Activated T-helper 1 cell treated with Interleukin-2 at 50 U/mL for 16 hours (primary cell): ENCODE measurements at regions not wholly inside any gene's neighbourhood (a gene's known extent, or its start where the extent isn't known, plus 50 kb on each side); places are given as distances from the start of the nearest gene placed in this dataset.
"Not testable (repeated sequence)": the region's sequence is repeated elsewhere in the genome, so short reads cannot be mapped to it uniquely, and the experiment has no call there.

Experiments
- DNase-seq: peaks from one replicate; pipeline ENCODE4 v3.0.0-alpha.2; 2020; ENCODE audit warnings: low read depth

GRCh38 chr10:44172883-44173607 lies 211.9 kb downstream of the CXCL12 start:
- DNase-seq = no peak

DNA sequence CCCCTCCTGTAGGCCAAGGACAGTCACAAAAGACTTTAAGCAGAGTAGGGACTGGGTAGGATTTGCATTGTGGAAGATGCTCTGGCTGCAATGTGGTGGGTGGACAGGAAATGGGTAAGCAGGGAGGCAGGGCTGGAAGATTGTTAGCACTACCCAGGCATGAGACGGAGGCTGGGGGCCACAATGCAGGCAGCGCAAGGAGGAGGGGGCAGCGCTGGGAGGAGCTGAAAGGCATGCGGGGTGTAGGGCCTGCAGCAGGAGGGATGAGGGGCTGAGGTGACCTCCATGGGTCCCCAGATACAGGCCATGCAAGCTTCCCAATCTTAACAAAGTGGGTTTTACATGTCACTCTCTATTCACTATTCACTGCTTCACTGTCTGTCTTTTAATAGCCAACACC lies 213.1 kb downstream of the CXCL12 start:
- DNase-seq = no peak

DNA sequence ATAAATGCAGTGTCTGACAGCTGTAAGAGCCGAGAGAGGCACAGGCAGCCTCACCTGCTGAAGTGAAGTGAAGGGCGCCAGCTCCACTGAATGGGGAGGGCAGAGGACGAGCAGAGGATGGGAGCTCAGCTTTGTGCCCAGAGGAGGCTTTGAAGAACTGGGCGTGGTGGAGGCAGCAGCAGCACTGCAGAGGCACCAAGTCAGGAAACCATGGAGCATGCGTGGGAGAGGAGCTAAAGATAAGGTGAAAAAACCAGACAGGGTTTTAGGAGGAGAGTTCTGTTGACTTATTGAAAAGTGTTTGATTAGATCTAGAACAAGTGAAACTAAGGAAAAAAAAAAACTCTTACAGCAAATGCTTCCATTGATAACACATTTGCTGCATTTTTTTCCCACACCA lies 216.4 kb downstream of the CXCL12 start:
- no peak for DNase-seq

GRCh38 chr10:44167752-44168151 lies 217.1 kb downstream of the CXCL12 start:
- DNase-seq = no peak

DNA sequence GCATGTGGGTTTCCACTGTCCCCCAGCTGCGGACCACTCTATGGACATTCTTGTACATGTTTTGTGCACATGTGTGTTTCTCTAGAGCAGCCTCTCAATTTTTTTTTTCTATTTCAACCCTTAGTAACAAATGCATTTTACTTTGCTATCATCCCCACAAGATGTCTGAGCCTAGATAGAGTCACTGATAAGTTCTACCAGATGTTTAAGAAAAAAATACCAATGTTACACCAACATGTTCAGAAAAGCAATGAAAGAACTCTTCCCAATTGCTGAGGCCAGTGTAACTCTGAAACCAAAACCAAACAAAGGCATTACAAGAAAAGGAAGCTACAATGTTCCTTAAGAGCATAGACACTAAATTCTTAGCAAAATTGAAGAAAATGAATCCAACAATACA lies 218.5 kb downstream of the CXCL12 start:
- DNase-seq = no peak

DNA sequence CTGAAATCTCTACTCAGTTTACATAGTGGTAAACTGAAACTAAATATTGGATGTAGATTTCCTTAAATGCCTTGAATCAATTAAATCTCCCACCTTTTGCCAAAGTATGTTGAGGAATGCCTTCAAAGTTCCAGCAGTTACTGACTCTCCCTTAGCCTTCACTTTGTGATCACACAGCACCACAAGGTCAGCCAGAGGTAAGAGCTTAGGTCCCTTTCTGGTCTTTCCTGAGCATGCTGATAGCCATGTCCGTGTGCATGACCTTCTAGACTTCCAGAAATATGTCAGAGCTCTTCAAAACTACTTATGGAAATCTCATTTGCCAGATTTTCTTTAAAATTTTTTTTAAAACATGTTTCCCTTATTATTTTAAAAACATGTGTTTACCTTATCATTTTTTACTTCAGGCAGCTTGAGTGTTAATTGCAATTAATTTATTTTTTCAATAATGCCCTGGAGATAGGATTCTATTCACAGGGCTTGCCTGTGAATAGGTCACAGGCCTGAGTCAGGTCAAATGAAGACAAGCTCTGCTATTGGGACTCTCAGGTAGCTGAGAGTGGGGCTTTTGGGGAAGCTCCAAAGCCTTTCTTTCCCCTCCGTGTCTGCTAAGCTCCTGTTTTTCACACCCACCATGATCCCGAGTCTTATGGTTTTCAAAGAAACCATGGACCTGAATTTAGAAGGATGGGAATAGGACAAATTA lies 220.5 kb downstream of the CXCL12 start:
- DNase-seq = no peak

GRCh38 chr10:44161184-44161583 lies 223.7 kb downstream of the CXCL12 start:
- no peak for DNase-seq

DNA sequence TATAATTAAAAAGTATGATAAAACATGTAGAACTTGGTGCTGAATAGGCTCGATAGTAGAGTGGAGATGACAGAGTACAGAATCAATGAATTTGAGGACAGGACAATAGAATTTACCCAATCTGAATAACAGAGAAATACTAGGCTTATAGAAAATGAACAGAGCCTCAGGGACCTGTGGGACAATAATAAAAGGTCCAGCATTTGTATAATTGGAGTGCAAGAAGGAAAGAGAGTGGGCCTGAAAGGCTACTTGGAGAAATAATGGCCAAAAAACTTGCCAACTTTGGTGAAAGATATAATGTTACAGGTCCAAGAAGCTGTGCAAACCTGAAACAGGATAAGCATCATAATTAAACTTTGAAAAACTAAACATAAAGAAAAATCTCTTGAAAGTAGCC lies 227.3 kb downstream of the CXCL12 start:
- DNase-seq = no peak

- no peak for DNase-seq
Observed at GRCh38 chr10:44154956-44155355, 229.9 kb downstream of the CXCL12 start.

- no peak for DNase-seq
Observed at GRCh38 chr10:44153918-44154670, 230.8 kb downstream of the CXCL12 start.

DNA sequence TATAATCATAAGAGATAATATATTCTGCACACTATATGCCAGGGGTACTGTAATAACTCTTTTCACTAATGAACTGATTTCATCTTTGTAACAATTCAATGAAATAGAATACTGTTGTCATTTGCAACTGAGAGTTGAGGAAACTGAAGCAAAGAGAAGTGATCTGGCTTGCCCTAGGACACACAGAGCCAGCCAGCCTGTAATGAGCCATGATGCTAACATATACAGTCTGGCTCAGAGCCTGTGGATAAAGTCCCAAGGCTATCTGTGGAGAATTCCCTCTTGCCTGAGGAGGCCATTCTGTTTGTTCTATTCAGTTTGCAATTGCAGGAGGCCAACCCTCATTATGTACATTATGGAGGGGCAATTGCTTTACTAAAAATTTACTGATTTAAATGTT lies 241.3 kb downstream of the CXCL12 start:
- DNase-seq = no peak

DNA sequence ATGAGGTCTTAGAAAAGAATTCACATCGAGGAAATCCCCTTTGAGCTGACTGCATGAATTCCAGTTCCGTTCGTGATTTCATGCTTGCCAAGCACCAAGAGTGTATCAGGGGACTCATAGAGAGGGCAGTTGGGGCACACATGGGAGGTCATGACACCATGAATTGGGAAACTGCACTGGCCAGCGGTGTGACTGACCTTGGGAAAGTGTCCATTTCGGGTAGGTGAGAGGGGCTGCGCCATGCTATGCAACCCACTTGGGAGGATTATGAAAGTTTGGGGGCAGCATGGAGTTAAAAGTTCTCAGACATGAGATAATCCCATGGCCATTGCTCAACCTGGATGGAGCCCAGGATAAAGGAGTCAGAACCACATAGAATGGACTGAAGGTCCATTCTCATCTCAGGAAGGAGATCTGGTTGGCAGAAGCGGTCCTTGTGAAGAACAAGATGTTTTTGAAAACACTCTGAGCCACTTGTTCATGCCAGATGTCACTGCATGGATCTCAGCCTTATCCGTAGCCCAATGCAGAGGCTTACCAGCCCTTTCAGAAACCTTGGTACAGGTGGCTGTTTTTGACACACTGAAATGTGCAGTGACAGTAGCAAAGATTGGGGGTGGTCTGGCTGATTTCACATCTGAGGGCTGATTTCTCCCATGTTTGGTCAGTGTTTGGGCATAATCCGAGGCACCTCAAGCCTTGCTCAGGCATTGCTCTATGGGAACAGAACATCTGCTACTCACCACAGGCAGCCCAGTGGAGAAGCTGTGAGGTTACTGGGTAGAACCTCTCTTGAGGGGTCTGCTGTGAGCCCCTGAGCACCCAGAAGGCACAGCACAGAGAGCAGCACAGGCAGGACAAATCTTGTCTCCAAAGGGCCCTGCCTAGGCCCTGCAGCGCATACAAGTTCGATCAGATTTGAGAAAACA lies 252.3 kb downstream of the CXCL12 start:
- DNase-seq = no peak

DNA sequence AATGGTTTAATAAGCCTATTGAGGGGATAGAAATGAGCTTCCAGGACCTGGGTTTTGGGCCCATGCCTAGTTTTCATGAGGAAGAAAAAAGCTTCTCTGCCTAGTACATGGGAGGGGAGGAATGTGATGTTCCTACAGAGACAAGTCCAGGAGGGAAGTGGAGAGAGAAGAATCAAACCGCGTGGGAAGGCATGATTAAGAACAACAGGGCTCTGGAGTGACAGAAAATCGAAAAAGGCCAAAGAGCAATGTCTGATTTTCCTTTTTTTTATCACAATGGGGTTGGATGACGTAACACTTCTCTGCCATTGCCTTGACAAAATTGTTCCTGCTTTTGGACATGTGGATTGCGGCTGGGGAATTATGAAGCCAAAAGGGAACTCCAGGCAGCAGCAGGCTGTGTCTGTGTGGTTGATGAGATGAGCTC lies 258.6 kb downstream of the CXCL12 start:
- DNase-seq = no peak

GRCh38 chr10:44125879-44126278 lies 259.0 kb downstream of the CXCL12 start:
- DNase-seq = no peak

- DNase-seq = no peak
Observed at GRCh38 chr10:44118500-44118899, 266.4 kb downstream of the CXCL12 start.

DNA sequence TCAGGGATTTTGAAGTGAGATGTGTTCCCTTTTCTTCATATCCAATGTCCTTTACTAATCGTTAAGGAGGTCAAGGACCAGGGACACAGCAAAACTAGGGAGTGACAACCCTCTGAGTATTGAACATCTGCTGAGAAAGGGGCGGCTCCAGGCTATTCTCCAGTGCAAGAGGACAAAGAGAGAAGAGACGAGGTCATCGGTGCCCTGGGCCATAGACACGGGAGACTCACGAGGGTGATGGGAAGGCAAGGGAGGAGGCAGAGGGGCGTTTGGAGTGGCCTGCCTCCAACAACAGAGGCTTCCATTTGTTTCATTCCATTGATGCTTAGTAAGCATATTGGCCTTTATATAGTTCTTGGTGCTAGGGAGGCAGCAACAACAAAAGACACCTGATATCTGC lies 268.4 kb downstream of the CXCL12 start:
- no peak for DNase-seq

GRCh38 chr10:44115516-44115915 lies 269.4 kb downstream of the CXCL12 start:
- DNase-seq = no peak

DNA sequence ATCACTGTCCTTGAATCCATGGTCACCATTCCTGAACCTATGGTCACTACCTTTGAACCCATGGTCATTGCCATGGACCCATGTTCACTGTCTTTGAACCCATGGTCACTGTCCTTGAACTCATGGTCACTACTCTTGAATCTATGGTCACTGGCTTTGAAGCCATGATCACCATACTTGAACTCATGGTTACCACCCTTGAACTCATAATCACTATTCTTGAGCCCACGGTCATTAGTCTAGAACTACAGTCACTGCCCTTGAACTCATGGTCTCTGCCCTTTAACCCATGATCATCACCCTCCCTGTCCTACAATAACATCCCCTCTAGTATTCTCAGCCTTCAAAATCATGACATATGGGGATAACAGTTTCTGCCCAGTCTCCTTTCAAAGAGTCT lies 270.5 kb downstream of the CXCL12 start:
- no peak for DNase-seq

DNA sequence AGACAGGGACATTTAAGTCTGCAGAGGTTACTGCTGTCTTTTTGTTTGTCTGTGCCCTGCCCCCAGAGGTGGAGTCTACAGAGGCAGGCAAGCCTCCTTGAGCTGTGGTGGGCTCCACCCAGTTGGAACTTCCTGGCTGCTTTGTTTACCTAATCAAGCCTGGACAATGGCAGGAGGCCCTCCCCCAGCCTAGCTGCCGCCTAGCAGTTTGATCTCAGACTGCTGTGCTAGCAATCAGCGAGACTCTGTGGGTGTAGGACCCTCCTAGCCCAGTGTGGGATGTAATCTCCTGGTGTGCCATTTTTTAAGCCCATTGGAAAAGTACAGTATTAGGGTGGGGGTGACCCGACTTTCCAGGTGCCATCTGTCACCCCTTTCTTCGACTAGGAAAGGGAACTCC lies 272.6 kb downstream of the CXCL12 start:
- not testable (repeated sequence) for DNase-seq

DNA sequence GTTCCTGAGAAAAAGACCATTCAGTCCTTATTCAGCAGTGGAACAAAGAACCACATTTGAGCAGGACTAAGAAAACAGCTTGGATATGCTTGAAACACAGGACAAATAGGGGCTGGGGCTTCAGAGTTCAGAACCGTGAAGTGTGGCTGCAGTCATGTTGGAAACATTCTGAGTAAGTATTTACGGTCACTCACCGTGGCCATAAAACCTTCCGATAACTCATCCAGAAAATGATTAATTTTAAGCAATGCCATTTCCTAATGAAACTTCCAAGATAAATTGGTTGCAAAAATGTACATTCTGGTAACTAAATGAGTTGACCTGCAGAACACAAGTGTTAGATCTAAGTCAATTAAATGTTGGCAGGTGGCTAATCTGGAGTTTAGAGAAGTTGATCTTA lies 279.2 kb downstream of the CXCL12 start:
- no peak for DNase-seq

DNA sequence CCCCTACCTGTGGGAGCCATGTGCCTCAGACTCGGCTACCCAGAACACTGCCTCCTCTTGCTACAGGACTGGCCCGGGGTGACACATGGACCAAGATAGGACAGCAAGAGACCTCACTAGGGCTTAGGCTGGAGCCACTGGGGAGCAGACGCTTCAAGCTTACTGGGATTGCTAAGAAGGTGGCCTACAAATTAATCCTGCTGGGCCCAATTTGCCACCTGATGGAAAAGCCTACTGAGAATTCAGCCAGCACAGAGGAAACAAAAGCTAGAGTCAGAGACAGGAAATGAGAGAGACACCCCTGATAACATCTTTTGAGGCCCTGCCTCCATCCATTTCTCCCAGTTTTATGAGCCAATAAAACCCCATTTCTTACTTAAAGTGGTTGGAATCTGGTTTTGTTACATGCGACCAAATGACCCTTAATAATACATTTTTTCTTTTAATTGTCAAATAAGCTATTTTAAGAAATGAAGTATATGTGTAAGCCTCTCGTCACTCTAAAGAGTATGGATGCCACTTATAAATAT lies 282.1 kb downstream of the CXCL12 start:
- DNase-seq = no peak

GRCh38 chr10:44101082-44101481 lies 283.8 kb downstream of the CXCL12 start:
- no peak for DNase-seq
